ENCODE measurements at regions not wholly inside any gene's neighbourhood (a gene's known extent, or its start where the extent isn't known, plus 50 kb on each side); places are given as distances from the start of the nearest gene placed in this dataset.

DNA sequence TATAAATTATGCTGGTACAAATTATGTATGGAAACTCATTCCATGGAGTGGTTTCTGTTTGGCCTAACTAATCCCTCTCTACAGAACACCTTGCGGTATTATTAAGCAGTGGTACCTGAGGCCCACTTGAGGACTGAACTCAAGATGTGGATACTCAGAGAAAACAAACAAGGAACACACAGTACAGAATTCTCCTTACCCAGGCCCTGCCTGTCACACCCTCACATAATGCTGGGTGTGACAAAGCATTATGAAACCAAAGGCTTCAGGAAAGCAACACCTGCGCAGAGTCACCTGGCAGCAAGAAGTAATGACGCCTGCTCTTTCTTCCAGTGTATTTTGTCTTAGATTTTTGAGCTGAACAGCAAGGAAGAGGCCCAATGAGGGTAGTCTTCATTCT lies 264.7 kb downstream of the PAX3 start:
- H3K9ac ChIP-seq (ENCODE audit: insufficient read depth, low read depth, low read length): no peak overlapping the region
- no peaks in the 10 kb centered on the region for H4K20me1 ChIP-seq (ENCODE audit: insufficient read depth, low read length)
- 52% methylated on average over 3 of the region's 3 CpGs for WGBS (ENCODE audit: low lambda C conversion rate)
- no peaks in the 10 kb centered on the region for H3K36me3 ChIP-seq (replicated peaks in 1 of 2; ENCODE audit: control insufficient read depth in 1 of 2, insufficient read depth in 2 of 2, low read length in 2 of 2)
- DNase-seq (ENCODE audit: low spot score) (no peak), ATAC-seq (no peak), FAIRE-seq (no peak)
- H3K4me3 ChIP-seq (replicated peaks in 1 of 3; ENCODE audit: insufficient read depth in 1 of 3, low read depth in 2 of 3, low read length in 3 of 3): no peak overlapping the region
- CTCF ChIA-PET (ENCODE audit: low intra/inter-chr PET ratio, low total read pairs): no interaction called here
- peaks cover 0 to 8% of the 10 kb centered on the region in 2 experiments; a peak in 2 of 5 replicates for H3K27me3 ChIP-seq (ENCODE audit: control insufficient read depth in 1 of 2, insufficient read depth in 2 of 2, low read length in 2 of 2)
- H3K79me2 ChIP-seq (ENCODE audit: insufficient read depth, low read length): no peaks in the 10 kb centered on the region
- POLR2A ChIA-PET: no interaction called here
- no peak overlapping the region for H2AFZ ChIP-seq (ENCODE audit: low read length)
- no TSS peak for BruUV-seq (replicated peaks)
- intact Hi-C loops (cut with micrococcal nuclease; ENCODE audit: unreplicated experiment): no loop called here
- H3K4me1 ChIP-seq (ENCODE audit: insufficient read depth, low read length): no peaks in the 10 kb centered on the region
- no peaks in the 10 kb centered on the region for H3K9me3 ChIP-seq (ENCODE audit: low read length)
- TF ChIP-seq, protein P1, sequence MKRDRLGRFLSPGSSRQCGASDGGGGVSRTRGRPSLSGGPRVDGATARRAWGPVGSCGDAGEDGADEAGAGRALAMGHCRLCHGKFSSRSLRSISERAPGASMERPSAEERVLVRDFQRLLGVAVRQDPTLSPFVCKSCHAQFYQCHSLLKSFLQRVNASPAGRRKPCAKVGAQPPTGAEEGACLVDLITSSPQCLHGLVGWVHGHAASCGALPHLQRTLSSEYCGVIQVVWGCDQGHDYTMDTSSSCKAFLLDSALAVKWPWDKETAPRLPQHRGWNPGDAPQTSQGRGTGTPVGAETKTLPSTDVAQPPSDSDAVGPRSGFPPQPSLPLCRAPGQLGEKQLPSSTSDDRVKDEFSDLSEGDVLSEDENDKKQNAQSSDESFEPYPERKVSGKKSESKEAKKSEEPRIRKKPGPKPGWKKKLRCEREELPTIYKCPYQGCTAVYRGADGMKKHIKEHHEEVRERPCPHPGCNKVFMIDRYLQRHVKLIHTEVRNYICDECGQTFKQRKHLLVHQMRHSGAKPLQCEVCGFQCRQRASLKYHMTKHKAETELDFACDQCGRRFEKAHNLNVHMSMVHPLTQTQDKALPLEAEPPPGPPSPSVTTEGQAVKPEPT (CRISPR knock-in tag; IDR thresholded peaks at IDR 0.05; ENCODE audit: low read depth): no peak
- TF ChIP-seq, protein P2, sequence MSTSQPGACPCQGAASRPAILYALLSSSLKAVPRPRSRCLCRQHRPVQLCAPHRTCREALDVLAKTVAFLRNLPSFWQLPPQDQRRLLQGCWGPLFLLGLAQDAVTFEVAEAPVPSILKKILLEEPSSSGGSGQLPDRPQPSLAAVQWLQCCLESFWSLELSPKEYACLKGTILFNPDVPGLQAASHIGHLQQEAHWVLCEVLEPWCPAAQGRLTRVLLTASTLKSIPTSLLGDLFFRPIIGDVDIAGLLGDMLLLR (CRISPR knock-in tag; IDR thresholded peaks at IDR 0.05): no peak
- TF ChIP-seq ZNF772 (CRISPR knock-in tag; IDR thresholded peaks at IDR 0.05) (no peak), BHLHE40 (IDR thresholded peaks at IDR 0.05; ENCODE audit: low read length) (no peak)
- H3K4me2 ChIP-seq (ENCODE audit: low read depth, low read length): no peak overlapping the region
- H3K27ac ChIP-seq (ENCODE audit: extremely low read length, insufficient read depth, low read length): no peak overlapping the region
- in situ Hi-C loops (cut with HindIII; ENCODE audit: extremely low pct_ligation_motif_present, low pct_unique_long_range_greater_than_20kb): no loop called here

DNA sequence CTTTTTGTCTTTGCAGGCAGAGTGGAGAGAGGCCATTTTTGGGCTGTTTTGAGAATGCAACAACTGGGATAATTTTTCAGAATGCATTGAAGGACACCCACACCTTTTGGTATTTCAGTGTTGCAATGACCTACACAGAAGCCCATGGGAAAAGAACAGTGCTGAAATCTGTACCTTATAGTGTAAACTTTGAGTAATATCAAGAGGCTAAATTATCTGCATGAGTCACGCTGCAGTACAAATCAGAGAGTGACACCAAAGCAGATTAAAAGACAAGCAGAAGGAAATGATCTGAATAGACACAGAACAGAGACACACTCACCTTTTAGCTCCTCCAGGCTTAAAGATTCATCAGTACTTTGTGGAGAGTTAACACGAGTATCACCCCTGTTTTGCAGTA lies 265.3 kb downstream of the PAX3 start:
- no peak for ATAC-seq

More for the DNA sequence above, 265.3 kb downstream of the PAX3 start:
- H3K27ac ChIP-seq (ENCODE audit: extremely low read length, insufficient read depth, low read length): no peak overlapping the region
- POLR2A ChIA-PET: no interaction called here
- H3K79me2 ChIP-seq (ENCODE audit: insufficient read depth, low read length): no peaks in the 10 kb centered on the region
- no peaks in the 10 kb centered on the region for H4K20me1 ChIP-seq (ENCODE audit: insufficient read depth, low read length)
- DNase-seq (ENCODE audit: low spot score) (no peak), FAIRE-seq (no peak)
- no peak overlapping the region for H2AFZ ChIP-seq (ENCODE audit: low read length)
- intact Hi-C loops (cut with micrococcal nuclease; ENCODE audit: unreplicated experiment) (no loop called here), in situ Hi-C loops (cut with HindIII; ENCODE audit: extremely low pct_ligation_motif_present, low pct_unique_long_range_greater_than_20kb) (no loop called here)
- BruUV-seq (replicated peaks): no TSS peak
- H3K36me3 ChIP-seq (replicated peaks in 1 of 2; ENCODE audit: control insufficient read depth in 1 of 2, insufficient read depth in 2 of 2, low read length in 2 of 2): no peaks in the 10 kb centered on the region
- no peaks in the 10 kb centered on the region for H3K9me3 ChIP-seq (ENCODE audit: low read length)
- no peaks in the 10 kb centered on the region for H3K4me1 ChIP-seq (ENCODE audit: insufficient read depth, low read length)
- peaks cover 0 to 13% of the 10 kb centered on the region in 2 experiments; a peak in 2 of 5 replicates for H3K27me3 ChIP-seq (ENCODE audit: control insufficient read depth in 1 of 2, insufficient read depth in 2 of 2, low read length in 2 of 2)
- CTCF ChIA-PET (ENCODE audit: low intra/inter-chr PET ratio, low total read pairs): no interaction called here
- H3K4me2 ChIP-seq (ENCODE audit: low read depth, low read length): no peak overlapping the region
- 2% methylated on average over 2 of the region's 2 CpGs for WGBS (ENCODE audit: low lambda C conversion rate)
- TF ChIP-seq ZNF20 (CRISPR knock-in tag; IDR thresholded peaks at IDR 0.05): no peak
- TF ChIP-seq NONO (IDR thresholded peaks at IDR 0.05): no peak
- TF ChIP-seq NONO (CRISPR knock-in tag; conservative IDR thresholded peaks at IDR 0.05): no peak
- TF ChIP-seq, protein P3, sequence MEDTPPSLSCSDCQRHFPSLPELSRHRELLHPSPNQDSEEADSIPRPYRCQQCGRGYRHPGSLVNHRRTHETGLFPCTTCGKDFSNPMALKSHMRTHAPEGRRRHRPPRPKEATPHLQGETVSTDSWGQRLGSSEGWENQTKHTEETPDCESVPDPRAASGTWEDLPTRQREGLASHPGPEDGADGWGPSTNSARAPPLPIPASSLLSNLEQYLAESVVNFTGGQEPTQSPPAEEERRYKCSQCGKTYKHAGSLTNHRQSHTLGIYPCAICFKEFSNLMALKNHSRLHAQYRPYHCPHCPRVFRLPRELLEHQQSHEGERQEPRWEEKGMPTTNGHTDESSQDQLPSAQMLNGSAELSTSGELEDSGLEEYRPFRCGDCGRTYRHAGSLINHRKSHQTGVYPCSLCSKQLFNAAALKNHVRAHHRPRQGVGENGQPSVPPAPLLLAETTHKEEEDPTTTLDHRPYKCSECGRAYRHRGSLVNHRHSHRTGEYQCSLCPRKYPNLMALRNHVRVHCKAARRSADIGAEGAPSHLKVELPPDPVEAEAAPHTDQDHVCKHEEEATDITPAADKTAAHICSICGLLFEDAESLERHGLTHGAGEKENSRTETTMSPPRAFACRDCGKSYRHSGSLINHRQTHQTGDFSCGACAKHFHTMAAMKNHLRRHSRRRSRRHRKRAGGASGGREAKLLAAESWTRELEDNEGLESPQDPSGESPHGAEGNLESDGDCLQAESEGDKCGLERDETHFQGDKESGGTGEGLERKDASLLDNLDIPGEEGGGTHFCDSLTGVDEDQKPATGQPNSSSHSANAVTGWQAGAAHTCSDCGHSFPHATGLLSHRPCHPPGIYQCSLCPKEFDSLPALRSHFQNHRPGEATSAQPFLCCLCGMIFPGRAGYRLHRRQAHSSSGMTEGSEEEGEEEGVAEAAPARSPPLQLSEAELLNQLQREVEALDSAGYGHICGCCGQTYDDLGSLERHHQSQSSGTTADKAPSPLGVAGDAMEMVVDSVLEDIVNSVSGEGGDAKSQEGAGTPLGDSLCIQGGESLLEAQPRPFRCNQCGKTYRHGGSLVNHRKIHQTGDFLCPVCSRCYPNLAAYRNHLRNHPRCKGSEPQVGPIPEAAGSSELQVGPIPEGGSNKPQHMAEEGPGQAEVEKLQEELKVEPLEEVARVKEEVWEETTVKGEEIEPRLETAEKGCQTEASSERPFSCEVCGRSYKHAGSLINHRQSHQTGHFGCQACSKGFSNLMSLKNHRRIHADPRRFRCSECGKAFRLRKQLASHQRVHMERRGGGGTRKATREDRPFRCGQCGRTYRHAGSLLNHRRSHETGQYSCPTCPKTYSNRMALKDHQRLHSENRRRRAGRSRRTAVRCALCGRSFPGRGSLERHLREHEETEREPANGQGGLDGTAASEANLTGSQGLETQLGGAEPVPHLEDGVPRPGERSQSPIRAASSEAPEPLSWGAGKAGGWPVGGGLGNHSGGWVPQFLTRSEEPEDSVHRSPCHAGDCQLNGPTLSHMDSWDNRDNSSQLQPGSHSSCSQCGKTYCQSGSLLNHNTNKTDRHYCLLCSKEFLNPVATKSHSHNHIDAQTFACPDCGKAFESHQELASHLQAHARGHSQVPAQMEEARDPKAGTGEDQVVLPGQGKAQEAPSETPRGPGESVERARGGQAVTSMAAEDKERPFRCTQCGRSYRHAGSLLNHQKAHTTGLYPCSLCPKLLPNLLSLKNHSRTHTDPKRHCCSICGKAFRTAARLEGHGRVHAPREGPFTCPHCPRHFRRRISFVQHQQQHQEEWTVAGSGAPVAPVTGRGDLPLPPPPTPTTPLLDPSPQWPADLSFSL (CRISPR knock-in tag; IDR thresholded peaks at IDR 0.05): no peak
- TF ChIP-seq ZNF670 (CRISPR knock-in tag; IDR thresholded peaks at IDR 0.05; ENCODE audit: borderline replicate concordance): no peak
- H3K9ac ChIP-seq (ENCODE audit: insufficient read depth, low read depth, low read length): no peak overlapping the region
- no peak overlapping the region for H3K4me3 ChIP-seq (replicated peaks in 1 of 3; ENCODE audit: insufficient read depth in 1 of 3, low read depth in 2 of 3, low read length in 3 of 3)

All from HepG2 (cell line).